HUDEP-2 (cell line): ENCODE measurements at regions not wholly inside any gene's neighbourhood (a gene's known extent, or its start where the extent isn't known, plus 50 kb on each side); places are given as distances from the start of the nearest gene placed in this dataset.
"Not testable (repeated sequence)": the region's sequence is repeated elsewhere in the genome, so short reads cannot be mapped to it uniquely, and the experiment has no call there.

Experiments used
- DNase-seq, 76 experiments: peaks; one replicate each; lab custom pipeline; 2025; ENCODE audit not compliant: unreplicated experiment in 76 of 76; lab: John Stamatoyannopoulos, UW

DNA sequence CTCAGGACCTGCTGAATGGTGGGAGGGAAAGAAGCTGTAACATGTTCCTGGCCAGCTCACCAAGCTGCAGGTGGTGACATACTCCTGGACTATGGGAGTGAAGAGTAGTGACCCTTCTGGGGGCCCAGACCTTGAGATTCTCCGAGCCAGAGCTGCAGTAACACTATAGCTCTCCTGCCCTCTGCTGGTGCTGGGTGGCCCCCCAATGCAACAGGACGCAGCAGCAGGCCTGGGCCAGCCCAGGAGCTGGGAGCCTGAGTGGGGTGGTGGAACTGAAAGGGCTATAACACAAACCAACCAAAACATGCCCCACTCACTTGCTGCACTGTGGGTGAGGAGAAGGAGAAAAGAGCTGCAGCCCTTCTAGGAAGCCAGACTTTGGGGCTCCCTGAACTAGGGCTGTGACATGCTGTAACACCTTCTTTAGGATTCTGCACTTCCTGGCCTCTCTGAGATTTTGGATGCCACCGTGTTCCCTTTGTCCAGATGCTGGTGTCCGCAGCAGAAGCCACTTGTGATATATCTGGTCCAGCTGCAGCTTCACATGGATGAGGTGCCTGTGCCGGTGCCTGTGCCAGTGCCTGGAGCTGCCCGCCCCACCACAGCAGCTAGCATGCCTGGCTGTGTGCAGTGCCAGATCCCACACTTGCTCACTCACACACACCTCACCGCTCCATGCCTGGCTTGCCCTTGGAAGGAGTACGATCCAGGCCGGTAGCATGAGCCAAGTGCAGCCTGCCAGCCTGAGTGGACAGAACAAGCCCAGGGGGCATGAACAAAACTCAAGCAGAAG is 636.8 kb upstream of the KCNMB2 start:
- DNase-seq, result no peak

DNA sequence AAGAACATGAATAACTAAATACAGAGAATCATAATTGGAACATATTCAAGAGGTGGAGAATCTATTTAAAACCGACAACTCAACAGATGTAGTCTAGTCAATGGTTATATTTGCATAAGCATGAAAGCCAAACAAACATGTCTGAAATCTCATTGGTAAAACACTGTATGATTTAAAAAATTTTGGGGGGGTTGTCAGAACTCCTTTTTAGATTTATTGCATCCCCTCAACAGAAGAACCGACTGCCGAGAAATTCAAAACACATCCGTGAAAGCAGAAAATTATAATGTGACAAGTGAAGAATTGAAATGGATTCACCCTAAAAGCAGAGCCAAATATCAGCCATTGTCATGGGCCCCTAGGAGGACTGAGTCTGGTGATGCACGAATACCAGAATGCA is 633.4 kb upstream of the KCNMB2 start:
- no peak for DNase-seq

DNA sequence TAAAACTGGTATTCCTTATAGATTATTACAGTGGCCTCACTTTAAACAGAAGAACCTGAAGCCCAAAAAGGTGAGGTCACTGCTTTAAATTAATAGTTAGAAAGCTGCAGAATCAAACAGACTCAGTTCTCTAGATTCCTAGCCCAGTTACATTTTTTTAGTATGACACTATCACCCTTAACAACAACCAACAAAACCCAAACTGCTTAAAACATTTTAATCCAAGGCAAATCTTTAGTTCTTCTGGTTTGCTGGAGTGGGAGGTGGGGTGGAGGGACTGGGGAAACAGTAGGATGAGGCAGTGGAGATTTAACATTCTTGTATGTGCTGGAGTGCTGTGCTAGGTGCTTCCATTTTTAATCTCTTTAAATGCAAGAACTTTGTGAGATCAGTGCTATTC is 631.6 kb upstream of the KCNMB2 start:
- no peak for DNase-seq

DNA sequence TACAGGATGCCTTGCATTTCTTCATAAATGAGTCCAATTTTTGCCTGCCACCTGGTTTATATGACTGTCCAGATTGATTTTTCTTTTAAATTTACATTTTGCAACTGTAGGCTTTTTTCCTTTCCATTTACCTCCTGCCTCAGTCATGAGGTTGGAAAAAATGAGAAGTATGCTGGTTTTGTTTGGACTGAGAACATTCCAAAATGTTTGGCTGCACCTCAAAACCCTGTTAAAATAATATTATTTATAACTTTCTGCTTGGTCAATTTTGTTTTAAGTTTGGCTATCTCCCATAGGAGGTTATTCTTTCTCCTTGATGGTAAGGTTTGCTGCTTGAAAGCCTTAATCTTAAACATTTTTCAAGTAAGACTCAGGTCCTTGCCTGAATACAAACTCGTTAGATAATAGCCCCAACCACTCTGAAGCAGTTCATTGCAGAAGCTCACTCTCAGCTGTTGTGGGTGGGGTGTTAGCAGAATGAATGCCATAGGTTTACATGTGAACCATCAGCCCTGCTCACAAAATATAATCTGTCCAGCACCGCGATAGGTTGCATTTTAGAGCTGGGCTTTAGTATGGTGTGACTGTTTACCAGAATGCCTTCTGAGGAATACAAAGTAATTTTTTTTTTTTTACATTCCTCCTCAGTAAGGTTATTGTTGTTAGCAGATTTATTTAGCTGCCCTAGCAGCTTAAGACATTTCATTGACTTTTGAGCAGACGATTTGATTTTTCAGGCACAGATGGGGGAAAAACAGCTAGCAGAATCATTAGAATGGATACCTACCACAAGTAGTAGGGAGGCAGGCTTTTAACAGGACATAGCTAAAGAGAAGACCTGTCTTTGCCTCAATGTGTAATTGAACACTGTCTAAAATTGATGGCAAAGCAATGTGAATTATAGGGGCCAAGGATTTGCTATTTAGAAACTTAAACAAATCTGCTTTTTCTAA is 630.8 kb upstream of the KCNMB2 start:
- no peak for DNase-seq

DNA sequence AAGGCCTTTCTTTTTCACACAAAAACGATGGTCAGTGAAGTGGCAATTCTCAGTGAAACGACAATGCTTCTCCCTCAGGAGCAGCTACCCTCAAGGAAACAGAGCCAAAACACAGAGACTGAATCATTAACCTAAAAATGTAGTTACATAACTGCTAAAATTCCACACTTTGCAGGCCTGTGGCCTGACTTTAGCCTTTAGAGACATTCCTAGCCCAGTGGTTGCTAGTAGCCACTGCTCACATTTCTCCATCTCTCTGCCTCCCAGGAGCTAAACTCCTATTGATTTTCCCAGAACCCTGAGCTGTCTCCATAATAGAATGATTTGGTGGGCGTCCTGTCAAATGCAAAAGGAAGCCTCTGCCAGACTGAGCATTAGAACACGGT is 630.1 kb upstream of the KCNMB2 start:
- DNase-seq, result no peak

DNA sequence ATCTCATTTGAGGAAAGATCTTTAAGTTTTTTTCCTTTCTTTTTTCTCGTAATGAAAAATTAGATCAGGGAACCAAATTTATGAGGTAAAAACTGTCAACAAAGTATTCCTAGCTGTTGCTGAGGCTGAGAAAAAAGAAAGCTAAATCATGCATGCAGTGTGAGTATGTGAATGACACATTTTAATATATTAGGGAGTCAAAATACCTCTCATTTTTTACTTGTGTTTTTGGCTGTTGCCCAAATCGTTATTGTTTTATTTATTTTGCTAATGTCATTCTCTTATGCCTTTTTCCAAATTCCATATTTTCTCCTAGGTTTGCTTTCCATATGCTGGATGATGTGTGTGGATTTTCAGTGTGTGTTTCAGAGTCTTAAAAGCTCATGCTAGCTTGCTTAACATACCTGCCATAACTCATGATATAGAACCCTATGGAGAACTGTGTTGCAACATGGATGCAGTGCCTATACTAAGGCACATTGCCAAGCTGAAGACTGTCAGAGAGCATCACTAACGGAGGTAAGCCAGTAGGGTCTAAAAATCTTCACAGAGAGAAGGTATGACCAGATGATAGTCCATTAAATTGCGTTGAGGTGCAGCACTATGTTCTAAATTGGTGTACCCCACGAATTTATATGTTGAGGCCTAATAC is 629.5 kb upstream of the KCNMB2 start:
- no peak for DNase-seq

- not testable (repeated sequence) for DNase-seq
These were observed 626.7 kb upstream of the KCNMB2 start for GRCh38 chr3:177909530-177909929.

DNA sequence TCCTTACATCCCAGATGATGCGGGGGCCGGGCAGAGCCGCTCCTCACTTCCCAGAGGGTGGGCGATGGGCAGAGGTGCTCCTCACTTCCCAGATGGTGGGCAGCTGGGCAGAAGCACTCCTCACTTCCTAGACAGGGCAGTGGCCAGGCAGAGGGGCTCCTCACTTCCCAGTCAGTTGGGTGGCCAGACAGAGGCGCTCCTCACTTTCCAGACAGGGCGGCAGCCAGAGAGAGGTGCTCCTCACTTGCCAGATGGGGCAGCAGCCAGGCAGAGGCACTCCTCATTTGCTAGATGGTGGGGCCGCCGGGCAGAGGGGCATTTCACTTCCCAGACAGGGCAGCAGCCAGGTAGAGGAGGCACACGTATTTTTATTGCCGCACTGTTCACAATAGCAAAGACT is 622.0 kb upstream of the KCNMB2 start:
- no peak for DNase-seq

GRCh38 chr3:177916461-177916860 is 619.8 kb upstream of the KCNMB2 start:
- no peak for DNase-seq

GRCh38 chr3:177917234-177917861 is 618.9 kb upstream of the KCNMB2 start:
- DNase-seq, result no peak

GRCh38 chr3:177921153-177921552 is 615.1 kb upstream of the KCNMB2 start:
- no peak for DNase-seq

DNA sequence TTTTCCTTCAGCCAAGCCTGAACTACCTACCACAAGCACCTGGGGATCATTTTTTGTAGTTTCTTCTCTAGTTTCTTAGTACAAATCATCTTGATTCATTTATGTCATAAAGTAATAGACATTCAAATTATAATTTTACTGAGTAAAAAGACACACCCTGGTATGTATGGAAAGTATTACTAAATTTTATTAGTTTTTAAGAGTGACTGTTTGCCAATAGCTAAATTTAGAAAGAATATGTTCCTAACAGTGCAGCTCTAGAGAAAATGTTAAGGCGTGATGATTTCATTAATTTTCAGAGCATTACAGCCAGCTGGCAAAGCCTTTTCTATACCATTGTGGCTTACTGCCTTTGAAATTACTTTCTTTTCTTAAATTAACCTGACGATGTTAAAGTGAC is 612.0 kb upstream of the KCNMB2 start:
- no peak for DNase-seq

GRCh38 chr3:177928172-177928873 is 607.9 kb upstream of the KCNMB2 start:
- no peak for DNase-seq

GRCh38 chr3:177929310-177929709 is 606.9 kb upstream of the KCNMB2 start:
- DNase-seq, result no peak

DNA sequence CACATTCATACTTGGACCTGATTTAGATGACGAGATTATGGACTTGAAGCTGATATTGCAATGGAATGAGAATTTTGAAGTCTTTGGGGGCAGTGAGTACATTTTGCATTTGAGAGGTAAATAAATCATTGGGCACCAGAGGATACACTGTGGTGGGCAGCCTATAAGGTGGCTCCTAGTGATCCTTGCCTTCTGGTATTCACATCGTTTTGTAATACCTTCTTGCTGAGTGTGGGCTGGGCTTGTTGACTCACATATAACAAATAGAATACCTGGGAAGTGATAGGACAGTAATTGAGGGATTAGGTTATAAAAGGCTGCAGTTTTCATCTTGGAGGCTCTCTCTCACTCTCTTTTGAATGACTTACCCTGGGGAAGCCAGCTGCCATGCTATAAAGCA is 605.5 kb upstream of the KCNMB2 start:
- DNase-seq, result no peak

DNA sequence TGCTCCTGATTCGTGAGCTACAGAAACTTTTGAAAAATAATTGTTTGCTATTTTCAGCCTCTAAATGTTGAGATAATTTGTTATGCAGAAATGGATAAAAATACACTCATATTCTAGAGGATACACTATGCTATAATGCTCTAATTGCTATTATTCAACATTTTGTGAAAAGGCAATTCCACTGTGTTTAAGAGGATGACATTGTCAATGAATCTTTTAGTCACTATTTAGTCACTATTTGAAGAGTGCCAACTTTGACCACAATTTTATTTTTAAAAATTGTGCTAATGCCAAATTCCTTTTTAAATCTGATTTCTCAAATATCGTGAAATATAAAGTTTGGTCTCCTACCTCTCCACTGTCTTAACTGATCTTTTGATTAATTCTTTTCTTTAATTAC is 604.9 kb upstream of the KCNMB2 start:
- no peak for DNase-seq

DNA sequence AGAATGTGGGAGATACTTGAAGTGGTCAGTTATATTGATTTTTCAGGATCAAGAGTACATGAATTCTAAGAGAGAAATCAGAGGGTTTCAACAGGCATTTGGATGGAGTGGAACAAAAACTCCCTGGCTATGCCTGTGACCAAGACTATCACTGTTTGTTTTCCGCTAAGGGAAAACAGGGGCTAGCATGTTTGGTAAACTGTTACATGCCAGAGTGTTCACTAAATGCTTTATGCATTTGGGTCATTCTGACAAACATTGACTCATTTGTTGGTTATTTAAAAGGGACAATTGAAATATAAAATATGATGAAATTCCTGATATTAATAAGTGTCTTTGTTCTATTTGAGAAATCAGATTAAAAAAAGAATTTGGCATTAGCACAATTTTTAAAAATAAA is 603.9 kb upstream of the KCNMB2 start:
- no peak for DNase-seq

GRCh38 chr3:177932750-177933660 is 603.2 kb upstream of the KCNMB2 start:
- DNase-seq, result no peak
